ENCODE measurements at regions not wholly inside any gene's neighbourhood (a gene's known extent, or its start where the extent isn't known, plus 50 kb on each side); places are given as distances from the start of the nearest gene placed in this dataset.

DNA sequence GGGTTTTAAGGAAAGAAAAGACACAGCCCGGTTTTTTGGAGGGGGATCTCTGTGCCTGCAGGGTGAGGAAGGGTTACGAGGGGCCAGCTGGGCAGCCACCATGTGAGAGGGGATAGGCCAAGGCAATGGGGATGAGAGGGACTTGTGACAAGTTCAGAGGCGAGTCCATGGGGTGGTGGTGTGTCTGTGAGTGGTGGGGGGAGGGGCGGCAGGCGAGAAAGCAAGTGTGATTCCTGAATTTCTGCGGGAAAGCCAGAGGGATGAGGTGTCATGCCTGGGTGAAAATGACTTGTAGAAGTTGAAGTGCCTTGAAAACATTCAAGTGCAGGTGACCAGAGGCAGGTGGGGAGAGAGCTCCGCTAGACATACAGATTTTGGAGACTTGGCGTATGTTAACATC is 61.0 kb upstream of the RNF32 start:
- Histone ChIP-seq H3K9ac (ENCODE audit: low read length) (no peak overlapping the region), H2AFZ (ENCODE audit: low read depth, low read length) (no peak overlapping the region), H3K4me2 (ENCODE audit: low read length) (no peak overlapping the region), H3K9me3 (ENCODE audit: low read length) (no peaks in the 10 kb centered on the region), H3K4me3 (ENCODE audit: low read length) (no peak overlapping the region), H3K9me2 (ENCODE audit: insufficient read depth, low read length) (no peaks in the 10 kb centered on the region), H3K36me3 (ENCODE audit: insufficient read depth, low read length) (no peaks in the 10 kb centered on the region), H3F3A (ENCODE audit: insufficient read depth, low read length, poor library complexity, severe bottlenecking) (no peaks in the 10 kb centered on the region), H3K27ac (ENCODE audit: low read length) (no peak overlapping the region), H3K79me2 (replicated peaks; ENCODE audit: insufficient read depth, low read length) (no peaks in the 10 kb centered on the region), H4K20me1 (ENCODE audit: insufficient read depth) (no peaks in the 10 kb centered on the region), H3K27me3 (ENCODE audit: insufficient read depth, low read depth, low read length) (no peaks in the 10 kb centered on the region)
- TF ChIP-seq POLR2AphosphoS5 (IDR thresholded peaks at IDR 0.05) (no peak), TAF1 (IDR thresholded peaks at IDR 0.05; ENCODE audit: low read depth) (no peak), RAD21 (conservative IDR thresholded peaks at IDR 0.05) (no peak), MXI1 (conservative IDR thresholded peaks at IDR 0.05; ENCODE audit: poor library complexity, severe bottlenecking) (no peak), EP300 (conservative IDR thresholded peaks at IDR 0.05; ENCODE audit: poor library complexity, severe bottlenecking) (no peak), EZH2 (IDR thresholded peaks at IDR 0.05; ENCODE audit: borderline replicate concordance, insufficient read depth, low read length, poor library complexity, severe bottlenecking) (no peak), SMC3 (conservative IDR thresholded peaks at IDR 0.05; ENCODE audit: poor library complexity) (no peak)
- TF ChIP-seq, protein P1, sequence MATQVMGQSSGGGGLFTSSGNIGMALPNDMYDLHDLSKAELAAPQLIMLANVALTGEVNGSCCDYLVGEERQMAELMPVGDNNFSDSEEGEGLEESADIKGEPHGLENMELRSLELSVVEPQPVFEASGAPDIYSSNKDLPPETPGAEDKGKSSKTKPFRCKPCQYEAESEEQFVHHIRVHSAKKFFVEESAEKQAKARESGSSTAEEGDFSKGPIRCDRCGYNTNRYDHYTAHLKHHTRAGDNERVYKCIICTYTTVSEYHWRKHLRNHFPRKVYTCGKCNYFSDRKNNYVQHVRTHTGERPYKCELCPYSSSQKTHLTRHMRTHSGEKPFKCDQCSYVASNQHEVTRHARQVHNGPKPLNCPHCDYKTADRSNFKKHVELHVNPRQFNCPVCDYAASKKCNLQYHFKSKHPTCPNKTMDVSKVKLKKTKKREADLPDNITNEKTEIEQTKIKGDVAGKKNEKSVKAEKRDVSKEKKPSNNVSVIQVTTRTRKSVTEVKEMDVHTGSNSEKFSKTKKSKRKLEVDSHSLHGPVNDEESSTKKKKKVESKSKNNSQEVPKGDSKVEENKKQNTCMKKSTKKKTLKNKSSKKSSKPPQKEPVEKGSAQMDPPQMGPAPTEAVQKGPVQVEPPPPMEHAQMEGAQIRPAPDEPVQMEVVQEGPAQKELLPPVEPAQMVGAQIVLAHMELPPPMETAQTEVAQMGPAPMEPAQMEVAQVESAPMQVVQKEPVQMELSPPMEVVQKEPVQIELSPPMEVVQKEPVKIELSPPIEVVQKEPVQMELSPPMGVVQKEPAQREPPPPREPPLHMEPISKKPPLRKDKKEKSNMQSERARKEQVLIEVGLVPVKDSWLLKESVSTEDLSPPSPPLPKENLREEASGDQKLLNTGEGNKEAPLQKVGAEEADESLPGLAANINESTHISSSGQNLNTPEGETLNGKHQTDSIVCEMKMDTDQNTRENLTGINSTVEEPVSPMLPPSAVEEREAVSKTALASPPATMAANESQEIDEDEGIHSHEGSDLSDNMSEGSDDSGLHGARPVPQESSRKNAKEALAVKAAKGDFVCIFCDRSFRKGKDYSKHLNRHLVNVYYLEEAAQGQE (IDR thresholded peaks at IDR 0.05; ENCODE audit: borderline replicate concordance) = no peak
- TF ChIP-seq, protein P2, sequence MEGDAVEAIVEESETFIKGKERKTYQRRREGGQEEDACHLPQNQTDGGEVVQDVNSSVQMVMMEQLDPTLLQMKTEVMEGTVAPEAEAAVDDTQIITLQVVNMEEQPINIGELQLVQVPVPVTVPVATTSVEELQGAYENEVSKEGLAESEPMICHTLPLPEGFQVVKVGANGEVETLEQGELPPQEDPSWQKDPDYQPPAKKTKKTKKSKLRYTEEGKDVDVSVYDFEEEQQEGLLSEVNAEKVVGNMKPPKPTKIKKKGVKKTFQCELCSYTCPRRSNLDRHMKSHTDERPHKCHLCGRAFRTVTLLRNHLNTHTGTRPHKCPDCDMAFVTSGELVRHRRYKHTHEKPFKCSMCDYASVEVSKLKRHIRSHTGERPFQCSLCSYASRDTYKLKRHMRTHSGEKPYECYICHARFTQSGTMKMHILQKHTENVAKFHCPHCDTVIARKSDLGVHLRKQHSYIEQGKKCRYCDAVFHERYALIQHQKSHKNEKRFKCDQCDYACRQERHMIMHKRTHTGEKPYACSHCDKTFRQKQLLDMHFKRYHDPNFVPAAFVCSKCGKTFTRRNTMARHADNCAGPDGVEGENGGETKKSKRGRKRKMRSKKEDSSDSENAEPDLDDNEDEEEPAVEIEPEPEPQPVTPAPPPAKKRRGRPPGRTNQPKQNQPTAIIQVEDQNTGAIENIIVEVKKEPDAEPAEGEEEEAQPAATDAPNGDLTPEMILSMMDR (IDR thresholded peaks at IDR 0.05; ENCODE audit: poor library complexity, severe bottlenecking) = no peak

GRCh38 chr7:156578978-156579430 is 61.6 kb upstream of the RNF32 start:
- Histone ChIP-seq H3K4me2 (ENCODE audit: low read length) (no peak overlapping the region), H3K9ac (ENCODE audit: low read length) (no peak overlapping the region), H3K27ac (ENCODE audit: low read length) (no peak overlapping the region), H3K36me3 (ENCODE audit: insufficient read depth, low read length) (no peaks in the 10 kb centered on the region), H3K9me2 (ENCODE audit: insufficient read depth, low read length) (no peaks in the 10 kb centered on the region), H4K20me1 (ENCODE audit: insufficient read depth) (no peaks in the 10 kb centered on the region), H3K9me3 (ENCODE audit: low read length) (no peaks in the 10 kb centered on the region), H2AFZ (ENCODE audit: low read depth, low read length) (no peak overlapping the region), H3K79me2 (replicated peaks; ENCODE audit: insufficient read depth, low read length) (no peaks in the 10 kb centered on the region), H3F3A (ENCODE audit: insufficient read depth, low read length, poor library complexity, severe bottlenecking) (no peaks in the 10 kb centered on the region), H3K4me3 (ENCODE audit: low read length) (no peak overlapping the region), H3K27me3 (ENCODE audit: insufficient read depth, low read depth, low read length) (no peaks in the 10 kb centered on the region)
- TF ChIP-seq SMC3 (conservative IDR thresholded peaks at IDR 0.05; ENCODE audit: poor library complexity) = no peak
- TF ChIP-seq, protein P2 (IDR thresholded peaks at IDR 0.05; ENCODE audit: poor library complexity, severe bottlenecking) = no peak
- TF ChIP-seq POLR2AphosphoS5 (IDR thresholded peaks at IDR 0.05) = no peak

Data from neural cell (in vitro differentiated cells).